ENCODE measurements at regions not wholly inside any gene's neighbourhood (a gene's known extent, or its start where the extent isn't known, plus 50 kb on each side); places are given as distances from the start of the nearest gene placed in this dataset.
"Not testable (repeated sequence)": the region's sequence is repeated elsewhere in the genome, so short reads cannot be mapped to it uniquely, and the experiment has no call there.

DNA sequence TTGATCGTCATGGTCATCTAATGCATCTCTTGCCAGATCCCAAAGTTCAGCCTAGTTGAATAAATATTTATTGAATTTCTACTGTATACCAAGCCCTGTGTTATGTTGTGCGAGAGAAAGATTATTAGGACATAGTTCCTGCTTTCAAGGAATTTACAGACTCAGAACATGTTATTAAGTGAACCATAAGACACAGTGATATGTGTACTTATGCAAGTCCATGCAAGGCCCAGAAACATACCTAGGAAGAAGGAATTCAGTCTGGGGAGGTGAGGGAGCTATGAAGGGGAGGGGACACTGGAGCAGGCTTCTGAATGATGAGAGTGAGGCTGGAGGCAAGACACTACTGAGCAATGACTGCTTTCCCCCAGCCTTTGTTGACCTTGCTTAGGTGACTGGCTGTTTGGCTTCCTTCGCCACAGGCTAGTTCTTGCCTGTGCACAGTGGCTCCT, 81.4 kb downstream of the ACAA2 start:
- DNase-seq = no peak

DNA sequence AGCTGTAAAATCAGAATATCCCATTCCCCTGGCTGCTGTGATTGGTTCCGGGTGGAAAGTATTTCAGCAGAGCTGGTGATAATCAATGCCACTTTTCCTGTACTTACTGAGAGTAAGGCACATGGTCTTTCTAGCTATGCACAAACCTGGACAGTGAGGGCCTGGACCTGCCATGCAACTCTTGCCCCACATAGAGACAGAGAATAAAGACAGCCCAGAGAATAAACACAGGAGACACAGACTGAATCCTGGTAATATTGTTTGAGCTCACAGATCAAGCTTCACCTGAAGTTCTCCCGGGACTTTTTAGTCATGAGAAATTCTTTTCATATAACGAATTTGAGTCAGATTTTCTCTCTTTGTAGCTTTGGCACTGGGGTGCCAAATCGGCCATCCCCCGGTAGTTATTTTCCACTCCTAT, 81.9 kb downstream of the ACAA2 start:
- DNase-seq = no peak

DNA sequence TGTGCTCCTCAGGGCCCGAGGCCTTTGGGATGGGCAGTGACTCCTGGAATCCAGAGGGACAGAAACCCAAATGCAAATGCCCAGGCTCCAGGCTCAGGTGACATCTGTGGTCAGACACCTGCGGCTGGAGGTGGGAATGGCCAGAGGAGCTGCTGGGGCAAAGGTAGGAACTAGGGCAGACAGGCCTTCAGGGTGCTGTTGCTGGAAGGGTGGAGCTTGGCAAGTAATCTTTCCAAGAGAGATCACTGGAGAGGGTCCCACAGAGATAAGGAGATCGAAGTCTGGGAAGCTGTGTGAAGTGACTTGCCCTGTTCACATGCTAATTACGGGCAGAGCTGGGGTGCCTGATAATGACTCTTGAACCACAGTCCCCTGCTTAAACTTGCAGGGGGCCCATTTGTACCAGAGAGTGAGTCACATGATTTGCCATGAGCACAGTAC, 82.4 kb downstream of the ACAA2 start:
- no peak for DNase-seq

DNA sequence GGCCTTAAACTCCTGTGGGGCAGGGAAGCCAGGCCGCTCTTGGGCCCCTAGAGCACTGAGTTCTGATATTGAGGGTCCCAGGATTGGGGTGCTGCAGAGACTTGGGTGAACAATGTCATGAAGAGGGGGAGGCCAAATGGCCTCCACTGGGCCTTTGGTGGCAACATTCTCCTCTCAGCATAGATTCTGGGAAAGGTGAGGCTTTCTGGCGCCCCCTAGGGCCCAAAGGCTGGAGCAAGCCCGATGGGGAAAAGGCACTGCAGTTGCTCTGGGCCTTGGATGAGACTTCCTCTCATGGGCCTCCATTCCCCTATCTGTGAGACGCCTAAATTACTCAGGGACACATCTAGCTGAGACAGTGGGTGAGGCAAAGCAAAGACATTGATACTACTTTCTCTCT, 84.8 kb downstream of the ACAA2 start:
- peak; percentile 63 for DNase-seq

DNA sequence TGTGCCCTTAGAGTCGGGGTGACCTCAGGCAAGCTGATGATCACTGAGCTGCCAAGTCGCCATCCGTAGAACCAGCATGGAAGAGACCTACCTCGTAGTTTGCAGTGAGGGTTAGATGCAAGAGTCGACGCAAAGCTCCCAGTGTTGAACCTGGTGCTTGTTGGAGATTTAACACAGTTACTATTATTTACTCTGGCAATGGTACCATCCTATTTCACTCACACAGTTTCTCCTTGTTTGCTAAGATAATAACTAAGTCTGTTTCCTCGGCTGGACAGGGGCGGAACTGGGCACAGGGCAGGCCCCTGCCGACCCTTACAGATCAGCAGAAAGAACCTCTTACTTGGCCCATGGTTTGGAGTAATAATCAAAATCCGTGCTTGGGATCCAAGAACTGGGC, 85.5 kb downstream of the ACAA2 start:
- DNase-seq = no peak

DNA sequence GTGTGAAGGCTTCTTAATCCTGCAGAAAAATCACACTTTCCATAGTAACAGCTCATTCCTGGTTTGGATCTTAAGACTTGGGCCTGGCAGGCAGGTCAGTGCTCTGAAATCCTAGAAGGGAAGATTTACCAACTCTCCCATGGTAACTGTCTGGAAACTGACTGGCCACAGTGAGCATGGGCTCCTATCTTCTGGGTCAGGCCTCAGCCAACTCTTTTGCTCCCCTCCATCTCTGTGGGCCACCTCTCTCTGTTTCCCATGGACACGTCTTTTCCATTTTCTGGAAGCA, 86.7 kb downstream of the ACAA2 start:
- no peak for DNase-seq

DNA sequence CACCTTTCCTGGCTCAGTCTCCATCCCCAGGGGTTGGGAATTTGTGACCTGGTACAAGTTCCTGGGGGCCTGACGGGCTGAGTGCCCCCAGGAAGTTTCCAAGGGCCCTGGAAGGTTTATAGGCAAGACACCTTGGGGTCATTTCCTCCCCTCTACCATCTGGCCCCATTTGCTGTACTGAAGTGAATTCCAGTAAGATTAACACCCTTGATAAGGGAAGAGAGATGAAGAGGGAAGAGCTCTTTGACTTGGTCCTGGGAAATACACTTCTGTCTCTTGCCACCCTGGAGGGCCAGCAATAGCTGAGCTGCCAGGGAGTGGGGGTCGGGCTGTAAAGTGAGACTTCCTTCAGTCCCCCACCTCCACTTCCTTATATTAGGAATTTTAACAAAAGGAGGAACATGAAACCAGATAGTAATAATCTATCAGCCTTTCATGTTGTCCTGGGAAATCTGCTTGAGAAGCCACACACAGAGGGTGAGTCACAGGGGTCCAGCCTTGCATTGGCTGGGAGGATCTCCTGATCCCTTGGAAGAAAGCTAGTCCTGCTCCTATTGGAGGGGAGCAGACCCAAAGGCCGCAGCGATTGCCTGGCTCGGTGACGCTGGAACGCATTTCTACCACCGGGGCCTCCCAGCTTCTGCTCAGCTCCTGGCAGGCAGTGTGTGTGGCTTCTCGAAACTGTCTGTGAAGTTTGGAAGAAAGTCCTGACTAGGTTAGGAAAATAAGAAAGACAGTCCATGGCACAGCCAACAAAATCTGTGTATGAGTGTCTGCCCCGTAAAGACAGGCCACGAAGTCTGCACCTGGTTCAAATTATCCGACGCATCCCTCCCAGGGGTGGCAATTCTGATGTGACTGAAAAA, 87.3 kb downstream of the ACAA2 start:
- no peak for DNase-seq

DNA sequence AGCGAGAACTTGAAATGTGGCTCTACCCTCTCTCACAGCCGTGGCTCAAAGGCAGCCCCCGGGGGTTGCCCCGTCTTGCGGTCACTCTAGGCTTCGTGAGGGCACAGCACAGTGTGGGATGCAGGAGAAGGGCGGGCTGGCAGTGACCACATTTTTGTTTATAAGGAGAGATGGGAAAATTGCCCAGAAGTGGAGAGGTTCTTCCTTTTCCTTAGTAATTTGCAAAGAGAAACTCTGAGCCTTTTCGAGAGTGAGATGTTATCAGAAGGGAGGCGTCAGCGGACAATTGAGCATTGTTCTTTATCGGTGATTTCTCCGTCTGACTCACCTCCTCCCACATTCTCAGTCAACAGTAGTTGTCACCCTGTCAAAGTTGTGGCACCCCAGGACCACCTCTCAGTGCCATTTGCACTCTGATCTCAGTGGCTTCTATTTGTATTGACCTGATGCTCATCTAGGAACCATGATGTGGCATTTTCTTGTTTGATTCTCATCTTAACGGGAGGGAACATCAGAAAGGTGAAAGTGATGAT, 89.6 kb downstream of the ACAA2 start:
- peak; percentile 36 for DNase-seq

DNA sequence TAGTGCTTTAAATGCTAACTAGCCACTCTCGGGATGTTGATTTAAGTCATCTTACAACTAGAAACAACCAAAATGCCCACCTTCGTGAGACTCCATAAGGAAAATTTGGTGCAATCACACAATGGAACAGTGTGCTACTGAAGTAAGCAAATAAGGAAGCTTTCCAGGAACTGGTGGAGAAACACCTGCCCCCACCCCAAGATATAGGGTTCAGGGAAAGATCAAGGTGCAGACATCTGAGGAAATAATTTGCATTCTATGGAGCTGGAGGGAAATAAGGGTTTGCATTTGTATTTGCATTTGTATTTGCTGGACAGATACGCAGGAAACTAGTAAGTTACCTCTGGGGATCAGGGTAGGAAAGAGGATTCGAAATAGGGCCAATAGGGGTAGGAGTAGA, 90.9 kb downstream of the ACAA2 start:
- no peak for DNase-seq

DNA sequence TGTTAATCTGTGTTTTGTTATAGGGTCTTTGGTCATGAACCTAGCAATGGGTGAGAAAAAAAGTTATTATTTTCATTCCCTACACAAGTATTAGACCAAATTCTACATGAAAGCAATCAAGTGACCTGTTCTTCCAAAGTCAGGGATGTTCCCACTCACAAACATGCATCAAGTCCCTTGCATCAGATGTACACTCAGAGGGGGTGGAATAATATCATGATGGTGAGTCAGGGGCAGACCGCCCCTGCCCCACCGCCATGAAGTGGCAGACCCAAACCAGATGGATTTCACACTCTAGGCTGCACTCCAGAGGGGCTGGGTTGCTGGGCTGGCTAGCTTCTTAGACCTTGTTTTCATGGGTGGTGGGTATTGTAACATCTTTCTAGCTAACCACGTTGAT, 91.4 kb downstream of the ACAA2 start:
- no peak for DNase-seq

DNA sequence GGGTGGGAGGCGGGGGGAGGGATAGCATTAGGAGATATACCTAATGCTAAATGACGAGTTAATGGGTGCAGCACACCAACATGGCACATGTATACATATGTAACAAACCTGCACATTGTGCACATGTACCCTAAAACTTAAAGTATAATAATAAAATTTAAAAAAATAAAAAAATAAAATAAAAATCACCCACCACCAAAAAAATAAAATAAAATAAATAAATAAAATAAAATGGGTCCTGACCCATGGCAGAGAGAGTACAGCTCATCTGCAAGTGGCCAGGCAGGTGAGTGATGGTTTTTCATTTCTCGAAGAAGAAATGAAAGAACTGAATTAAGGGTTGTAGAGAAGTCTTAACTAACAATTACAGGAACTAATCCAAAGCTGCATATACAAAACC, 92.4 kb downstream of the ACAA2 start:
- DNase-seq = not testable (repeated sequence)

DNA sequence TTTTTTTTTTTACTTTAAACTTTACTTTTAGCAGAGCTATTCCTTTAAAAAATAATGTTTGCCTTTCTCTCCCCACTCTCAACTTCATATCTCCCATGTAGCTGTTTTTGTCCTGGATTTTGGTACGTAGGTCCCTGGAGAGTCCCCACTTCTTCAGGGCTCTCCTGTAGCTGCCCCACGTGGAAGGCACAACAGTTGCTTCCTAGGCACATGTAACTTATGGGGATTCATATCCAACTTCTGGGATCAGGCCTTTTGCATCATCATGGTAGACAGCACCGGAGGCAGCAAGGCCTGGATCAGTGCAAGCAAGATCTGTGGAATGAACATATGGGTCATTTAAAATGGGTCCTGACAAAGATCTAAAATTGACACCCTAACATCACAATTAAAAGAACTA, 95.7 kb downstream of the ACAA2 start:
- no peak for DNase-seq

DNA sequence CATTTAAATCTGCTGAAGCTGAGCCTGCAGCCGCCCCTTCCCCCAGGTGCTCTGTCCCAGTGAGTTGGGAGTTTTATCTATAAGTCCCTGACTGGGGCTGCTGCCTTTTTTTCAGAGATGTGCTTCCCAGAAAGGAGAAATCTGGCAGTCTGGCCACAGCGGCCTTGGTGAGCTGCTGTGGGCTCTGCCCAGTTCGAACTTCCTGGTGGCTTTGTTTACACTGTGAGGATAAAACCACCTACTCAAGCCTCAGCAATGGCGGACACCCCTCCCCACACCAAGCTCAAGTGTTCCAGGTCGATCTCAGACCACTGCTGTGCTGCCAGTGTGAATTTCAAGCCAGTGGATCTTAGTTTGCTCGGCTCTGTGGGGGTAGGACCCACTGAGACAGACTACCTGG, 97.3 kb downstream of the ACAA2 start:
- no peak for DNase-seq

DNA sequence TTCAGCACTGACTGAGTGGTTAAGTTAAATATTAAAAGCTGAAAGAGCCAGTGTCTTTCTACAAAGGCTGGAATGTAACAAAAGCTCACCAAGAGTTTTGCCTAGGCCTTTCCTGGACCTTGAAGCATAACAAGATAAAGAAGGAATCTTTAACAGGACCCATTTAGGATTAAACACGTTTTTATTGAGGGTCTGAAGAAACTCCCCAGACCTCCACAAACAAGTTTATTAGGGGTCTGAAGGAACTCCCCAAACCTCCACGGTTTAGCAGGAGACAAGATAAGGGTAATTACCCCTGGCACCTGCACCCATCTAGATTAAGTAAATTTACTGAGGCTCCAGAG, 104.0 kb downstream of the ACAA2 start:
- no peak for DNase-seq

DNA sequence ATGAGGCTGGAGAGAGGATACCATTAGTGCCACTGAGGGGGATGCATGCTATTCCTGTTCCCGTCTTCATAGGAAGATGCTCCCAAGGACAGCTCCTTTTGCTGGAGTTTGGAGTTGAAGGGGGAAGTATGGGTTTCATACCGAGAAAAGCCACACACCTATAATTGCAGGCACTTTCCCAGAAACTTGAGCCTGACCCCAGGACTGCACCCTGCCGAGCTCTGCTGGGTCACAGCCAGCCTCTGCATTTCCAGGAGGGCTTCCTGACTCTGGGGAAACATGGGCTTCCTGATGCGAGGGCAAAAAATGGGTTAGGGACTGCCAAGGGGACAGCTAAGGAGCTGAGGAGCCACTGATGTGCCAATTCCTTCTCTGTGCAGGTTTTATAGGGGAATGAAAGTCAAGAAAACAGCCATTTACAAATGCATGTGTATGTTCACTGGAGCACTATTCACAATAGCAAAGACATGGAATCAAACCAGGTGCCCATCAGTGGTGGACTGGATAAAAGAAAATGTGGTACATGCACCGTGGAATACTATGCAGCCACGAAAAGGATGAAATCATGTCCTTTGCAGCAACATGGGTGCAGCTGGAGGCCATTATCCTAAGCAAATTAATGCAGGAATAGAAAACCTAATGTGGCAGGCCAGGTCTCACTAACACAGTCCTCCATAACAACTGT, 104.5 kb downstream of the ACAA2 start:
- DNase-seq = no peak

DNA sequence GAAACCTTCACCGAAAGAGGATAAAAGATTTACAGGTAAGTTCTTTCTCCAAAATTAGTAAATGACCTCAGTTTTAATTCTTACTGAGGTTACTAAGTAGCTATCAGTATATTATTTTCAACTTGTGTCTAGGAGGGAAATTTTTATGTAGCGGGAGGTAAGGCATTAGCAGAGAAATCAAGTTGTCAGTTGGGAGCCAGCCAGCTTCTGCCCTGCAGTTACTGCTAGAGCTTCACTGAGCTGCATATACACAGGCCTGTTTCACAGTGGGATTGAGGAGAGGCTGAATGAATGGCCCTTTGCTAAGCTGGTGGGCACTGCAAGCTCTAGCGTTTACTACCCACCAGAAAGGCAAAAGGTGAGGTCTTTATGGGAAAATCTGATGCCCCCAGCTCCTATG, 105.7 kb downstream of the ACAA2 start:
- no peak for DNase-seq

DNA sequence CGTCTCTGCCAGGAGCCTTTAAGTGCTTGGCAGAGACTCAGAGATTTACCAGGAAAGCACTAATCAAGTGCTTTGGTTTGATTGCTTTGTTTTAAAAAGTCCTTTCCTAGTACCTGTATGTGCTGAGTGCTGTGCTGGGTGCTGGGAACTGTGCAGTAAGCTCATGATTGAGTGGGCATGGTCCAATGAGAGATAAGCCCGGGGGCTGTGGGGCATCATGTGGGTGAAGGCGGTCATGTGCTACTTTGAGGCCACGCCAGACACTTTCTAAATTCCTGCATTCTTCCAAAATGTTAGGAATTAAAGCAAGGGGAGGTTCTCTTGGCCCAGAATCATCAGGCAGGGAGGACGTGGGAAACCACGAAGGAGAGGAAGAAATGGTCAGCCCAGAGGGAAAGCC, 109.0 kb downstream of the ACAA2 start:
- DNase-seq = no peak

DNA sequence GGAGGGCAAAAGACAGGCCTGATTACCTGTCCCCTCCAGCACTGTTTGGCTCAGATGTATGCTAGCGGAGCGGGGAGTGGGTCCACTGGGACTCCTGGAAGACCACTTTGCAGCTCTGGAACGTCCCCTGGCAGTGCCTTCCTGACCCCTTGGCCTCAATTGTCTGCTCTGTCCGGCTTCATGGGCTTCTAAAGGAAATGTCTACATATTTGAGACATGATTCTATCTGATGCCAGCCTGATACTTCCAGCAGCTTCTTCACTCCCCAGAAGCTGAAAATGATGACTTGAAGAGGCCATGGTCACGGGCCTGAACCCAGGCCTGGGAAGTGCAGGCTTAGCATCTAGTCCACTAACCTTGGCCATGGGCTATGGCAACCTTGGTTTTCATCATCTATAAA, 112.1 kb downstream of the ACAA2 start:
- no peak for DNase-seq

DNA sequence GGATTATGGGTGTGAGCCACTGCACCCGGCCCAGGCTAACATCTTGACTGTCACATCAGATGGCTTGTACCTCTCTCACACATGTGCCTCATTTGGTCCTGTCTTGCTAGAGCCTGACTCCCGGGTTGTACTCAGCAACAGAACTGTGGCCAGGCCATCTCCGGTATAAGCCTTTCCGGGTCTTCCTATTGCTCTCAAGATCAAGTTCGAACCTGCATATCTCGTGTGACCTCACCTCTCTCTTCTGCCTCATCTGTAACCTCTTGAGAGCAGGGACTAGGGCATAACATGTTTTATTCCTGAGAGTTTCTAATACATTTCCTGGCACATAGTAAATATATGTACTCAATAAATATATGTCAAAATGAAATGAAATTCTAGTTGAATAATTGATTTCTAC, 114.0 kb downstream of the ACAA2 start:
- no peak for DNase-seq

DNA sequence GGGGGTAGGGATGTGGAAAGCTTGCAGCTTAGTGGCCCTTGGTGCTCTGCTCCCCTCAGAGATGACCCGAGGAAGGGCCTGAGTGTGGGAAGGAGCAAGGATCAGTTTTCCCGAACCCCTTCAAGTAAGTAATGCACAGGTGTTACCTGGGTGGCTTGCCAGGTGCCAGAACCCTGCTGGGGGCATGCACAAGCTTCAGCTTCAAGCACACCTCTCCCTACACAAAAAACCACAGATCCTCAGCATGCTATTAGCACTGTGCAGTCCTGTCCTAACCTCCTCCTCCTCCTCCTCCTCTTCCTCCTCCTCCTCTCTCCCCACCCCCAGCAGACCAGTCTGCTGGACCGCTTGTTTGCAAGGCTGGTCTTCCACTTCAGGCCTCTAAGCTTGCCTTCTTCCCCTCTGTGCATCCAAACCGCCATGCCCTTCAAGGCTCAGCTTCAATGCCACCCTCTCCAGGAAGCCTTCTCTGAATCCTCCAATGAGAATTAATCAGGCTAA, 114.8 kb downstream of the ACAA2 start:
- no peak for DNase-seq

DNA sequence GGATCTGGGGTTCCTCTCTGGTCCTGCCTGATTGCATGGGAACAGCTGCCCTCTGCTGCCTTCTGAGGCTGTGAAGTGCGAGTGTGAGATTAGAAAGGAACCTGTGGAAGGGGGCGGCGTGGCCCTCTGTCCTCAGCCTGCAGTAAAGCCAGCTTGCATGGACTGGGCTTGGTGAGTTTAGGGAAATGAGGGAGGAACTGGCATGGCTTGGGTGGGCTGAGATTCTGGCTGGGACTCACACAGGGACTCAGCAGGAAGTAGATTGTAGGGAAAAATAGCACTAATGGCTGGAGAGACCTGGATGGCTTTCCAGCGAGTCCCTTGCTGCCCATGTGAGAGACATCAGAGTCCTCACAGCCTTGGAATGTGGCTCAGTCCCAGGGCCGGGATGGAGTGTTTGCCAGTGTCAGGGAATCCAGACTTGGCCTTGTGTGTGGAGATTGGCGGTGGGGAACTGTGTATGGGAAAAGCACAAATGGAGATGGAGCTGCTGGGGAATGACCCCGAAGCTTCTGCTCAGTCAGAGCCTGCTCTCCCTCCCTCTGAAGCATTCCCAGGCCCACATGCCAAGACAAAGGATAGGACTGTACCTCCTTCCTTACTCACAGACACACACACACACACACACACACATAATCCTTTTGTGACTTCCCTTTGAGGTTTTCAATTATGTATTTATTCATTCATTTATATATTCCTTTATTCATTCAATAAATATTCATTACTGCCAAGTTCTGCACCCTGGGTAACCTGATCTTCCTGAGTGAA, 115.4 kb downstream of the ACAA2 start:
- DNase-seq = no peak

DNA sequence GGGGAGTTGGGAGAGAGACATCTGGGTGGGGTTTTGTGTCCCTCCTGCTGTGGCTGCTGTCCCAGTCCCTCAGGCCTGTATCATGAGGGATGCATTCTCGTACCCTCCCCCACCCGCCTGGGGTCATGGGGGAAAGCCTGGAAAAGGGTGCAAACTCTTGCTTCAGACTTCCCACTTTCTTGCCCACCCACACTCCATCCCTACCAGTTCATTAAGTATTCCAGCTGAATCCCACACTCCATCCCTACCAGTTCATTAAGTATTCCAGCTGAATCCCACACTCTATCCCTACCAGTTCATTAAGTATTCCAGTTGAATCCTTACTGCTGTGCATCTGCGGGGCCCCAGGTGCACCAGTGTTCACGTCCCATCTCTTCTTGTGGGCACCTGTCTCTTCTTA, 116.3 kb downstream of the ACAA2 start:
- no peak for DNase-seq

DNA sequence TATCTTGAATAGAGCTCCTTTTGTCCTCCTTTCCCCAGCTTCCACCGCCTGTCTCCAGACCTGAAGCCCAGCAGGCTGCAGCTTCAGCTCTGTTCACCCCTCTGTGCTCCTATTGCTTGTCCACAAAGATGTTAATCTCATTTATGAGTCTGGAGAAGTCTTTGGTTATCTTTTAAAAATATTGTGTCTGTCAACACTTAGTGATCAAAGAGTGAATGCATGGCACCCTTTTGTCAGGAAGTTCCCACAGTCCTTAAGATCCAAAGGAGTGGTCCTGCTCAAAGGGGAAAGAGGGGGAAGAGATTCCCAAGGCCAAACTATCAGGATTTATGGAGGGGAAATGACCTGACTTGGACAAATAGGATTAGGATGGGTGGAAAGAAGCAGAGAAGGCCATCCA, 118.9 kb downstream of the ACAA2 start:
- no peak for DNase-seq

DNA sequence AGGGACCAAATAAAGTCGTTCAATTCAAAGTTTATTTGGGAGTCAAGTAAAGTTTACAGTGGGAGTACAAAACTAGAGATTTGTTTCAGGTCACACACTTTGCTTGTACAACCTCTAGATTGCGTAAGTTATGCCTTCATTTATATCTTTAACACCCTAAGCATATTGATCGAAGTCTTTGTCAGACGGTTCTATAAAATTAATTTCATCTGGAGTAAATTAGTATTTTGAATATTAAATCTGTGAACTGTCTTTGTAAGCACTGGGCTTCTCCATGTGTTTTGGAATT, 119.7 kb downstream of the ACAA2 start:
- no peak for DNase-seq
